Loucy (cell line): ENCODE measurements at regions not wholly inside any gene's neighbourhood (a gene's known extent, or its start where the extent isn't known, plus 50 kb on each side); places are given as distances from the start of the nearest gene placed in this dataset.

Experiments used
- H2AFZ ChIP-seq: fragments of 200-600 bp; sonication (generic); 2 replicates; pipeline ENCODE4 v1.6.0; 2016; ENCODE audit warnings: antibody characterized with exemption, mild to moderate bottlenecking, low read length, moderate library complexity
- H3F3A ChIP-seq: fragments of 200-600 bp; 2 replicates; pipeline ENCODE4 v1.6.0; 2016; ENCODE audit warnings: antibody characterized with exemption, low read depth, mild to moderate bottlenecking
- H3K27me3 ChIP-seq: fragments of 200-600 bp; sonication (generic); 2 replicates; pipeline ENCODE4 v1.6.1; 2014; ENCODE audit warnings: low read length, mild to moderate bottlenecking; ENCODE audit not compliant: insufficient read depth, poor library complexity, severe bottlenecking
- H3K36me3 ChIP-seq: fragments of 200-600 bp; sonication (generic); 2 replicates; pipeline ENCODE4 v1.6.1; 2016; ENCODE audit warnings: low read length; ENCODE audit not compliant: insufficient read depth
- H3K4me1 ChIP-seq: fragments of 200-600 bp; sonication (generic); 2 replicates; pipeline ENCODE4 v1.5.1; 2014; ENCODE audit warnings: low read length, mild to moderate bottlenecking; ENCODE audit not compliant: insufficient read depth, poor library complexity, severe bottlenecking
- H3K4me2 ChIP-seq: fragments of 200-600 bp; sonication (generic); 2 replicates; pipeline ENCODE4 v1.6.0; 2014; ENCODE audit warnings: antibody characterized with exemption, low read length, low read depth, mild to moderate bottlenecking; ENCODE audit not compliant: poor library complexity, severe bottlenecking
- H3K4me3 ChIP-seq: fragments of 200-600 bp; sonication (generic); 2 replicates; pipeline ENCODE4 v1.5.1; 2014; ENCODE audit warnings: low read length, mild to moderate bottlenecking, mixed read lengths; ENCODE audit not compliant: poor library complexity, severe bottlenecking
- H3K79me2 ChIP-seq: fragments of 200-600 bp; sonication (generic); 2 replicates; pipeline ENCODE4 v1.6.1; 2014; ENCODE audit warnings: low read length; ENCODE audit not compliant: insufficient read depth
- H3K9ac ChIP-seq: fragments of 200-600 bp; sonication (generic); 2 replicates; pipeline ENCODE4 v1.6.0; 2014; ENCODE audit warnings: mild to moderate bottlenecking, low read depth, low read length, moderate library complexity; ENCODE audit not compliant: poor library complexity, severe bottlenecking
- H3K9me2 ChIP-seq: fragments of 200-600 bp; sonication (generic); replicated peaks from 2 replicates; pipeline ENCODE4 v1.6.1; 2016; ENCODE audit warnings: low read depth, low read length, mixed read lengths
- H3K9me3 ChIP-seq: fragments of 200-600 bp; sonication (generic); 2 replicates; pipeline ENCODE4 v1.6.1; 2014; ENCODE audit warnings: mild to moderate bottlenecking, antibody characterized with exemption, low read length, low read depth; ENCODE audit not compliant: insufficient read depth
- H4K20me1 ChIP-seq: fragments of 200-600 bp; sonication (generic); 2 replicates; pipeline ENCODE4 v1.6.0; 2014; ENCODE audit warnings: antibody characterized with exemption, low read length, mild to moderate bottlenecking; ENCODE audit not compliant: insufficient read depth, poor library complexity, severe bottlenecking
- EZH2phosphoT487 ChIP-seq: fragments of 200-600 bp; IDR thresholded peaks from 2 replicates; pipeline ENCODE4 v1.6.1; 2018; ENCODE audit warnings: antibody characterized with exemption, mild to moderate bottlenecking, moderate library complexity, borderline replicate concordance
- TF ChIP-seq, protein P1 (sequence below): fragments of 200-600 bp; sonication (generic); conservative IDR thresholded peaks from 2 replicates; pipeline ENCODE4 v1.5.1; 2014; ENCODE audit warnings: mild to moderate bottlenecking, antibody characterized with exemption, low read length

DNA sequence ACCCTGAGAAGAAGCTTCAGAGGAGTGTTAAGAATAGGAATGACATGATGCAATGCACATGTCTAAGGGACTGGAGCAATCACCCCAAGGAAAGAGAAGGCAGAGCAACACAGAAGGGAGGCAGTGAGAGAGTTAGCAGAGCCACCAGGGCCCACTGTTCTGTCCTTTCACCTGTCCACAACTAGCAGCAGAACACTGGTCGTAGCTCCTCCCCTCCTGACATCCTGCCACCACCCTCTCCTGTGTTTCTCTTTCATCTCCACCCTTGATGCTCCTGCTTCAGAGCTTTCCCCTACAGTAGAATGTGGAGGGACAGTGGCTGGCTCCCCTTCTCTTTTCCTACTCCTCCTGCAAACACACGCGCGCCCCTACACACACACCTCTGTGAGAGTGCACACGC lies 483.4 kb upstream of the KIF2A start:
- Histone ChIP-seq H2AFZ (no peak overlapping the region), H3K9me2 (no peaks in the 10 kb centered on the region), H3K36me3 (no peaks in the 10 kb centered on the region), H3K79me2 (no peaks in the 10 kb centered on the region), H4K20me1 (no peaks in the 10 kb centered on the region), H3K27me3 (no peaks in the 10 kb centered on the region), H3K4me2 (no peak overlapping the region), H3K4me1 (no peaks in the 10 kb centered on the region), H3K4me3 (no peak overlapping the region), H3F3A (no peaks in the 10 kb centered on the region), H3K9ac (no peak overlapping the region), H3K9me3 (no peaks in the 10 kb centered on the region)
- TF ChIP-seq EZH2phosphoT487 = no peak
- TF ChIP-seq, protein P1, sequence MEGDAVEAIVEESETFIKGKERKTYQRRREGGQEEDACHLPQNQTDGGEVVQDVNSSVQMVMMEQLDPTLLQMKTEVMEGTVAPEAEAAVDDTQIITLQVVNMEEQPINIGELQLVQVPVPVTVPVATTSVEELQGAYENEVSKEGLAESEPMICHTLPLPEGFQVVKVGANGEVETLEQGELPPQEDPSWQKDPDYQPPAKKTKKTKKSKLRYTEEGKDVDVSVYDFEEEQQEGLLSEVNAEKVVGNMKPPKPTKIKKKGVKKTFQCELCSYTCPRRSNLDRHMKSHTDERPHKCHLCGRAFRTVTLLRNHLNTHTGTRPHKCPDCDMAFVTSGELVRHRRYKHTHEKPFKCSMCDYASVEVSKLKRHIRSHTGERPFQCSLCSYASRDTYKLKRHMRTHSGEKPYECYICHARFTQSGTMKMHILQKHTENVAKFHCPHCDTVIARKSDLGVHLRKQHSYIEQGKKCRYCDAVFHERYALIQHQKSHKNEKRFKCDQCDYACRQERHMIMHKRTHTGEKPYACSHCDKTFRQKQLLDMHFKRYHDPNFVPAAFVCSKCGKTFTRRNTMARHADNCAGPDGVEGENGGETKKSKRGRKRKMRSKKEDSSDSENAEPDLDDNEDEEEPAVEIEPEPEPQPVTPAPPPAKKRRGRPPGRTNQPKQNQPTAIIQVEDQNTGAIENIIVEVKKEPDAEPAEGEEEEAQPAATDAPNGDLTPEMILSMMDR = no peak

DNA sequence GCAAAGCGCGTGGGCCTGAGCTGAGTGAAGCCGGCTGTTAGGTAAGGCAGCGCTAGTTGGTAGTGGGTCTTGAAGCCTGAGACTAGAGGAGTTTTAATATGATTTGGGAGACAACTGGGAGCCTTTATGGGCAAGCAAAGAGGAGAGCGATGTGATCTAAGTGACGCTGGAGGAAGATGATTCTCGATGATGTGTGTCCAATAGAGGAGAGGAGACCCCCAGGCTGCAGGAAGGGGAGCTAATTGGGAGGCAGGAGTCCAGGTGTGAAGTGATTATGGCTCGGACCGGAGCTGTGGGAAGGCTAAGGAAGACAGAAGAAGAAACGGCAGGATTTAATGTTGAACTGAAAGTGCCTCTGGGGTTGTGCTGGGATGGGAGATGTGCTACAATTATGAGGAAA lies 482.9 kb upstream of the KIF2A start:
- Histone ChIP-seq H3K27me3 (no peaks in the 10 kb centered on the region), H3K79me2 (no peaks in the 10 kb centered on the region), H3K4me2 (no peak overlapping the region), H3K4me1 (no peaks in the 10 kb centered on the region), H3K9me2 (no peaks in the 10 kb centered on the region), H3K36me3 (no peaks in the 10 kb centered on the region), H2AFZ (no peak overlapping the region), H3K4me3 (no peak overlapping the region), H3F3A (no peaks in the 10 kb centered on the region), H4K20me1 (no peaks in the 10 kb centered on the region), H3K9me3 (no peaks in the 10 kb centered on the region), H3K9ac (no peak overlapping the region)
- no peak for TF ChIP-seq EZH2phosphoT487
- TF ChIP-seq, protein P1 = no peak

DNA sequence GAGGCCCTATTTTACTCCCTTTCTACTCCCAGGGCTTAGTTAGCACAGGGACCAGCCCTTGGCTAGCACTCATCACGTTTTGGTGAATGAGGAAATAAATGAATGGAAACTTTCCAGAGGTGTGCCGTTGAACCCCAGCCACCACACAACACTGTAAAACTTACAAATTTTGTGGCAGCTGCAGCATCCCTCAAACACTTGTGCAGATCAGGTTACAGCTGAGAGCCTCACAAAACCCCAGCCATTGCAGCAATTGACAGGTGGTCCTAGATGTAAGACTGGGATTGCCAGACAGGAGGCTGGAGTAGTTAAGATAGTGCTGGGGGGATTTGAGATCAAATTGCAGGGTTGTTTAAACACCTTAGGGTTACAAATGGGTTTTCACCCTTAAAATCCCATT lies 482.2 kb upstream of the KIF2A start:
- Histone ChIP-seq H3K4me1 (no peaks in the 10 kb centered on the region), H3K9me3 (no peaks in the 10 kb centered on the region), H2AFZ (no peak overlapping the region), H3K27me3 (no peaks in the 10 kb centered on the region), H3K4me3 (no peak overlapping the region), H3F3A (no peaks in the 10 kb centered on the region), H3K9me2 (no peaks in the 10 kb centered on the region), H3K79me2 (no peaks in the 10 kb centered on the region), H3K9ac (no peak overlapping the region), H4K20me1 (no peaks in the 10 kb centered on the region), H3K4me2 (no peak overlapping the region), H3K36me3 (no peaks in the 10 kb centered on the region)
- TF ChIP-seq EZH2phosphoT487 = no peak
- TF ChIP-seq, protein P1 = no peak
